Loucy (cell line): ENCODE measurements at regions not wholly inside any gene's neighbourhood (a gene's known extent, or its start where the extent isn't known, plus 50 kb on each side); places are given as distances from the start of the nearest gene placed in this dataset.

ENCODE experiments used
- H2AFZ ChIP-seq: fragments of 200-600 bp; sonication (generic); 2 replicates; pipeline ENCODE4 v1.6.0; 2016; ENCODE audit warnings: antibody characterized with exemption, mild to moderate bottlenecking, low read length, moderate library complexity
- H3F3A ChIP-seq: fragments of 200-600 bp; 2 replicates; pipeline ENCODE4 v1.6.0; 2016; ENCODE audit warnings: antibody characterized with exemption, low read depth, mild to moderate bottlenecking
- H3K27me3 ChIP-seq: fragments of 200-600 bp; sonication (generic); 2 replicates; pipeline ENCODE4 v1.6.1; 2014; ENCODE audit warnings: low read length, mild to moderate bottlenecking; ENCODE audit not compliant: insufficient read depth, poor library complexity, severe bottlenecking
- H3K36me3 ChIP-seq: fragments of 200-600 bp; sonication (generic); 2 replicates; pipeline ENCODE4 v1.6.1; 2016; ENCODE audit warnings: low read length; ENCODE audit not compliant: insufficient read depth
- H3K4me1 ChIP-seq: fragments of 200-600 bp; sonication (generic); 2 replicates; pipeline ENCODE4 v1.5.1; 2014; ENCODE audit warnings: low read length, mild to moderate bottlenecking; ENCODE audit not compliant: insufficient read depth, poor library complexity, severe bottlenecking
- H3K4me2 ChIP-seq: fragments of 200-600 bp; sonication (generic); 2 replicates; pipeline ENCODE4 v1.6.0; 2014; ENCODE audit warnings: antibody characterized with exemption, low read length, low read depth, mild to moderate bottlenecking; ENCODE audit not compliant: poor library complexity, severe bottlenecking
- H3K4me3 ChIP-seq: fragments of 200-600 bp; sonication (generic); 2 replicates; pipeline ENCODE4 v1.5.1; 2014; ENCODE audit warnings: low read length, mild to moderate bottlenecking, mixed read lengths; ENCODE audit not compliant: poor library complexity, severe bottlenecking
- H3K79me2 ChIP-seq: fragments of 200-600 bp; sonication (generic); 2 replicates; pipeline ENCODE4 v1.6.1; 2014; ENCODE audit warnings: low read length; ENCODE audit not compliant: insufficient read depth
- H3K9ac ChIP-seq: fragments of 200-600 bp; sonication (generic); 2 replicates; pipeline ENCODE4 v1.6.0; 2014; ENCODE audit warnings: mild to moderate bottlenecking, low read depth, low read length, moderate library complexity; ENCODE audit not compliant: poor library complexity, severe bottlenecking
- H3K9me2 ChIP-seq: fragments of 200-600 bp; sonication (generic); replicated peaks from 2 replicates; pipeline ENCODE4 v1.6.1; 2016; ENCODE audit warnings: low read depth, low read length, mixed read lengths
- H3K9me3 ChIP-seq: fragments of 200-600 bp; sonication (generic); 2 replicates; pipeline ENCODE4 v1.6.1; 2014; ENCODE audit warnings: mild to moderate bottlenecking, antibody characterized with exemption, low read length, low read depth; ENCODE audit not compliant: insufficient read depth
- H4K20me1 ChIP-seq: fragments of 200-600 bp; sonication (generic); 2 replicates; pipeline ENCODE4 v1.6.0; 2014; ENCODE audit warnings: antibody characterized with exemption, low read length, mild to moderate bottlenecking; ENCODE audit not compliant: insufficient read depth, poor library complexity, severe bottlenecking
- EZH2phosphoT487 ChIP-seq: fragments of 200-600 bp; IDR thresholded peaks from 2 replicates; pipeline ENCODE4 v1.6.1; 2018; ENCODE audit warnings: antibody characterized with exemption, mild to moderate bottlenecking, moderate library complexity, borderline replicate concordance
- TF ChIP-seq, protein P1 (sequence below): fragments of 200-600 bp; sonication (generic); conservative IDR thresholded peaks from 2 replicates; pipeline ENCODE4 v1.5.1; 2014; ENCODE audit warnings: mild to moderate bottlenecking, antibody characterized with exemption, low read length

DNA sequence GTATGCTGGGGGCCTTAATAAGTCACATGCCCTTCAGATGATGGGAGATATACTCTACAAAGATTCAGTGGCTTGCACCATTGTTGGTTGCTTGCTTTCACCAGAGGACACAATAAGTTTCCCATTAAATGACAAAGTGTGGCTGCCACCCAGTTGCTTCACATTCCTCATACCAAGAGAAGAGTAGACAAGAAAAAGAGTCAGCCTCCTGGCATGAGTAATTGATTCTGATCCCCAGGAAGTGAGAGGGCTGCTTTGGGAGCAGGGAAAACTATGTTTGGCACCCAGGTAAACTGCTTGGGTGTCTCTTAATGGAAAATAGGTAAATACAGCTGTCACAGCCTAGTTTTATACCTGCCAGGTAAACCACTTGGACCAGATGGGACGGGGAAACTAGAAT lies 66.7 kb upstream of the IL6 start:
- no peaks in the 10 kb centered on the region for H3K27me3 ChIP-seq
- no peaks in the 10 kb centered on the region for H3K79me2 ChIP-seq
- no peaks in the 10 kb centered on the region for H3F3A ChIP-seq
- no peaks in the 10 kb centered on the region for H3K9me3 ChIP-seq
- H3K9me2 ChIP-seq = no peaks in the 10 kb centered on the region
- H4K20me1 ChIP-seq = no peaks in the 10 kb centered on the region
- TF ChIP-seq EZH2phosphoT487 = no peak
- TF ChIP-seq, protein P1, sequence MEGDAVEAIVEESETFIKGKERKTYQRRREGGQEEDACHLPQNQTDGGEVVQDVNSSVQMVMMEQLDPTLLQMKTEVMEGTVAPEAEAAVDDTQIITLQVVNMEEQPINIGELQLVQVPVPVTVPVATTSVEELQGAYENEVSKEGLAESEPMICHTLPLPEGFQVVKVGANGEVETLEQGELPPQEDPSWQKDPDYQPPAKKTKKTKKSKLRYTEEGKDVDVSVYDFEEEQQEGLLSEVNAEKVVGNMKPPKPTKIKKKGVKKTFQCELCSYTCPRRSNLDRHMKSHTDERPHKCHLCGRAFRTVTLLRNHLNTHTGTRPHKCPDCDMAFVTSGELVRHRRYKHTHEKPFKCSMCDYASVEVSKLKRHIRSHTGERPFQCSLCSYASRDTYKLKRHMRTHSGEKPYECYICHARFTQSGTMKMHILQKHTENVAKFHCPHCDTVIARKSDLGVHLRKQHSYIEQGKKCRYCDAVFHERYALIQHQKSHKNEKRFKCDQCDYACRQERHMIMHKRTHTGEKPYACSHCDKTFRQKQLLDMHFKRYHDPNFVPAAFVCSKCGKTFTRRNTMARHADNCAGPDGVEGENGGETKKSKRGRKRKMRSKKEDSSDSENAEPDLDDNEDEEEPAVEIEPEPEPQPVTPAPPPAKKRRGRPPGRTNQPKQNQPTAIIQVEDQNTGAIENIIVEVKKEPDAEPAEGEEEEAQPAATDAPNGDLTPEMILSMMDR = no peak
- H3K4me1 ChIP-seq = no peaks in the 10 kb centered on the region
- H2AFZ ChIP-seq = no peak overlapping the region
- no peak overlapping the region for H3K9ac ChIP-seq
- H3K4me2 ChIP-seq = no peak overlapping the region
- no peaks in the 10 kb centered on the region for H3K36me3 ChIP-seq
- no peak overlapping the region for H3K4me3 ChIP-seq

DNA sequence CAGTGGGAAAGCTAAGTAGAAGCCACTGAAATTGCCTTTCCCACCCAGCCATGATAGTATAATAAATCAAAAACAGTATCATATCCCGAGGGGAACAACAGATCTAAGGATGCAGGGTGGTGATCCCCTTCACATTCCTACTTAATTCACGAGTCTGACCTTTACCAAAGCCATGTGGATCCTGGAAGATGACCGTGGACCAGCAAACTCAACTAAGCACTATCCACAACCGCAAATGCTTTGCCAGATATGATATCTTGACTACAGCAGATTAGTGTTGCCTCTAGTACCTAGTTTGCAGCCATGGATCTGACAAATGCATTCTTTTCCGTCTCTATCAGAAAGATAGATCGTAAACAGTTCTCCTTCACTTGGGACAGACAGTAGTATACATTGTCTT lies 67.3 kb upstream of the IL6 start:
- no peaks in the 10 kb centered on the region for H3K9me2 ChIP-seq
- no peaks in the 10 kb centered on the region for H3F3A ChIP-seq
- H3K9me3 ChIP-seq = no peaks in the 10 kb centered on the region
- H3K4me3 ChIP-seq = no peak overlapping the region
- H3K36me3 ChIP-seq = no peaks in the 10 kb centered on the region
- TF ChIP-seq, protein P1 = no peak
- no peaks in the 10 kb centered on the region for H3K4me1 ChIP-seq
- no peaks in the 10 kb centered on the region for H4K20me1 ChIP-seq
- no peak overlapping the region for H2AFZ ChIP-seq
- H3K9ac ChIP-seq = no peak overlapping the region
- H3K79me2 ChIP-seq = no peaks in the 10 kb centered on the region
- no peaks in the 10 kb centered on the region for H3K27me3 ChIP-seq
- H3K4me2 ChIP-seq = no peak overlapping the region

DNA sequence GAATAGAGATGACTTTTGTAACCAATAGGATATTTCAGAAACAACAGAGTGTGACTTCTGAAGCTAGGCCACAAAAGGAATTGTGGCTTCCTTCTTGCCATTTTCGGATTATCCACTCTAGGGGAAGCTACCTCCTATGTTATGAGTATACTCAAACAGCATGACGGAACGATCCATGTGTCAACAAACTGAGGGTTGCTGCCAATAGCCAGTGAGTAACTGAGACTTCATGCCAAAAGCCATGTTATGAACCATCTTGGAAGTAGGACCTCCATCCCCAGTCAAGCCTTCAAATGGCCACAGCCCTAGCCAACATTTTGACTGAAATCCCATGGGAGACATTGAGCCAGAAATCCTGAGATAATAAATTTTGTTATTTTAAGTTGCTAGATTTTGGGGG lies 69.0 kb upstream of the IL6 start:
- Histone ChIP-seq H3K27me3 (no peaks in the 10 kb centered on the region), H4K20me1 (no peaks in the 10 kb centered on the region), H3K9ac (no peak overlapping the region), H3F3A (no peaks in the 10 kb centered on the region), H3K9me2 (no peaks in the 10 kb centered on the region), H3K4me1 (no peaks in the 10 kb centered on the region), H2AFZ (no peak overlapping the region), H3K4me3 (no peak overlapping the region), H3K4me2 (no peak overlapping the region), H3K9me3 (no peaks in the 10 kb centered on the region), H3K79me2 (no peaks in the 10 kb centered on the region), H3K36me3 (no peaks in the 10 kb centered on the region)
- TF ChIP-seq, protein P1 = no peak
- TF ChIP-seq EZH2phosphoT487 = no peak
